Choroid plexus epithelial cell (primary cell): ENCODE measurements at regions not wholly inside any gene's neighbourhood (a gene's known extent, or its start where the extent isn't known, plus 50 kb on each side); places are given as distances from the start of the nearest gene placed in this dataset.

Source experiments
- DNase-seq: peaks from one replicate; pipeline ENCODE4 v3.0.0-alpha.2; 2010; ENCODE audit warnings: low read depth
- H3K4me3 ChIP-seq: 2 replicates; pipeline ENCODE4 v1.5.1; 2011; ENCODE audit warnings: low read depth, mild to moderate bottlenecking, control low read depth, low read length, moderate library complexity
- TF ChIP-seq, protein P1 (sequence below): conservative IDR thresholded peaks from 2 replicates; pipeline ENCODE4 v1.5.1; 2011; ENCODE audit warnings: low read depth, mild to moderate bottlenecking, control low read depth, inconsistent platforms, low read length, moderate library complexity

- DNase-seq = no peak
Measured at GRCh38 chr11:128324531-128325141, 262.7 kb downstream of the ETS1 start.

GRCh38 chr11:128324051-128324481 is 263.3 kb downstream of the ETS1 start:
- TF ChIP-seq, protein P1, sequence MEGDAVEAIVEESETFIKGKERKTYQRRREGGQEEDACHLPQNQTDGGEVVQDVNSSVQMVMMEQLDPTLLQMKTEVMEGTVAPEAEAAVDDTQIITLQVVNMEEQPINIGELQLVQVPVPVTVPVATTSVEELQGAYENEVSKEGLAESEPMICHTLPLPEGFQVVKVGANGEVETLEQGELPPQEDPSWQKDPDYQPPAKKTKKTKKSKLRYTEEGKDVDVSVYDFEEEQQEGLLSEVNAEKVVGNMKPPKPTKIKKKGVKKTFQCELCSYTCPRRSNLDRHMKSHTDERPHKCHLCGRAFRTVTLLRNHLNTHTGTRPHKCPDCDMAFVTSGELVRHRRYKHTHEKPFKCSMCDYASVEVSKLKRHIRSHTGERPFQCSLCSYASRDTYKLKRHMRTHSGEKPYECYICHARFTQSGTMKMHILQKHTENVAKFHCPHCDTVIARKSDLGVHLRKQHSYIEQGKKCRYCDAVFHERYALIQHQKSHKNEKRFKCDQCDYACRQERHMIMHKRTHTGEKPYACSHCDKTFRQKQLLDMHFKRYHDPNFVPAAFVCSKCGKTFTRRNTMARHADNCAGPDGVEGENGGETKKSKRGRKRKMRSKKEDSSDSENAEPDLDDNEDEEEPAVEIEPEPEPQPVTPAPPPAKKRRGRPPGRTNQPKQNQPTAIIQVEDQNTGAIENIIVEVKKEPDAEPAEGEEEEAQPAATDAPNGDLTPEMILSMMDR = no peak
- no peak overlapping the region for H3K4me3 ChIP-seq
- DNase-seq = no peak

More at GRCh38 chr11:128324531-128325141, 262.7 kb downstream of the ETS1 start:
- no peak overlapping the region for H3K4me3 ChIP-seq
- TF ChIP-seq, protein P1 = no peak

DNA sequence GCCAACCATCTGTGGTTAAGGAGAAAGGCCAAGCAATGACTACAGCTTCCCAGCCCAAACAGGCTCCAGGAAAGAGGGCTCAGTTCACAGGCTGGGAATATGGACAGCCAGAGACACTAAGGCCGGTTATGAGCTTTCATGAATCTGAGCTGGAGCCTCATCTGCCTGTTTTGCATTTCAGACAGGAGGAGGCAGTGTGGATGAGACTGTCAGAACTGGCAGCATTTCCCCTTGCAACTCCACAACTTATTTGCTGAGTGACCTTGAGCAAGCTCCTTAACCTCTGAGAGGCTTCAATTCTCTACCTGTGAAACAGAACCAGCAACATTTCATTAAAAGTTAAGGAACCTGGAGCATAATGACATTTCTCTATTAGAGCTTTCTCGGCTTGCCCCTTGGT is 264.0 kb downstream of the ETS1 start:
- peak; percentile 81 for DNase-seq
- H3K4me3 ChIP-seq = no peak overlapping the region
- TF ChIP-seq, protein P1 = peak; percentile 82

DNA sequence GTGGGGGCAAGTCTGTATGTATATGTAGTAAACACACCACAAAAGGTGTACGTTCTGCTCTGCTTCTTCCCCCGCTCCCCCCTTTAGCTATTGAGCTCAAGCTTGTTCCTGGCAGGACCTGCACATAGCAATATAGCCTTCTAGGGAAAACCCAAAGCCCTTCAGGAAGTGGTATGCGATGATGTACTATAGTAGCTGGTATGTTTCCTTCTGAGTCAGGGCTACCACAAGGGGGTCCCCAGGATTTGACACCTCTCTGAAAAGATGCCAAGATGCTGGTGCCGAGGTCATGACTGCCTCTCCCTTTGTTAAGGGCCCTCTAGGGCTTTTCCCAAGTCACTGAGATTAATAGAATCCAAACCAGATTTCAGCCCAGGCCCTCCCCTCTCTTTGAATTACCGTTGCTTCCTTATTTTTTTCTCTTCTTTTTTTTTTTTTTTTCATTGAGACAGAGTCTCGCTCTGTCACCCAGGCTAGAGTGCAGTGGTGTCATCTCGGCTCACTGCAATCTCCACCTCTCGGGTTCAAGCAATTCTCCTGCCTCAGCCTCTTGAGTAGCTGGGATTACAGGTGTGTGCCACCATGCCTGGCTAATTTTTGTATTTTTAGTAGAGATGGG is 268.4 kb downstream of the ETS1 start:
- peak; percentile 62 for DNase-seq
- H3K4me3 ChIP-seq = no peak overlapping the region

GRCh38 chr11:128316541-128317227 is 270.7 kb downstream of the ETS1 start:
- TF ChIP-seq, protein P1 = no peak
- DNase-seq = no peak
- H3K4me3 ChIP-seq = no peak overlapping the region

More for the DNA sequence above, 268.4 kb downstream of the ETS1 start:
- TF ChIP-seq, protein P1 = no peak

GRCh38 chr11:128315933-128316332 is 271.4 kb downstream of the ETS1 start:
- DNase-seq = no peak
- TF ChIP-seq, protein P1 = no peak
- no peak overlapping the region for H3K4me3 ChIP-seq

DNA sequence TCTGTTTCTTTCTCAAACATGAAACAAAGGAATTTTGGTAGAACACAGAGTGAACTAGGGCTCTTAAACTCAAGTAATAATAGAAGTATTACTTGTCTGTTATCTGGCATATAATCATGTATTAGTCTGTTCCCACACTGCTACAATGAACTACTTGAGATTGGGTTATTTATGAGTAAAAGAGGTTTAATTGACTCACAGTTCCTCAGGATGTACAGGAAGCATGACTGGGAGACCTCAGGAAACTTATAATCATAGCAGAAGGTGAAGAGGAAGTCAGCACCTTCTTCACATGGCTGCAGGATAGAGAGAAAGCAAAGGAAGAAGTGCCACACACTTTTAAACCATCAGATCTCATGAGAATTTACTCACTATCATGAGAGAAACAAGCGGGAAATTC is 273.4 kb downstream of the ETS1 start:
- no peak for DNase-seq
- H3K4me3 ChIP-seq = no peak overlapping the region
- TF ChIP-seq, protein P1 = no peak
